GM12874 (cell line): ENCODE measurements at regions not wholly inside any gene's neighbourhood (a gene's known extent, or its start where the extent isn't known, plus 50 kb on each side); places are given as distances from the start of the nearest gene placed in this dataset.

Experiments
- TF ChIP-seq, protein P1 (sequence below): IDR thresholded peaks from 2 replicates; pipeline ENCODE4 v1.5.1; 2011; ENCODE audit warnings: low read depth, mild to moderate bottlenecking, control low read depth, low read length, moderate library complexity; ENCODE audit not compliant: insufficient read depth

DNA sequence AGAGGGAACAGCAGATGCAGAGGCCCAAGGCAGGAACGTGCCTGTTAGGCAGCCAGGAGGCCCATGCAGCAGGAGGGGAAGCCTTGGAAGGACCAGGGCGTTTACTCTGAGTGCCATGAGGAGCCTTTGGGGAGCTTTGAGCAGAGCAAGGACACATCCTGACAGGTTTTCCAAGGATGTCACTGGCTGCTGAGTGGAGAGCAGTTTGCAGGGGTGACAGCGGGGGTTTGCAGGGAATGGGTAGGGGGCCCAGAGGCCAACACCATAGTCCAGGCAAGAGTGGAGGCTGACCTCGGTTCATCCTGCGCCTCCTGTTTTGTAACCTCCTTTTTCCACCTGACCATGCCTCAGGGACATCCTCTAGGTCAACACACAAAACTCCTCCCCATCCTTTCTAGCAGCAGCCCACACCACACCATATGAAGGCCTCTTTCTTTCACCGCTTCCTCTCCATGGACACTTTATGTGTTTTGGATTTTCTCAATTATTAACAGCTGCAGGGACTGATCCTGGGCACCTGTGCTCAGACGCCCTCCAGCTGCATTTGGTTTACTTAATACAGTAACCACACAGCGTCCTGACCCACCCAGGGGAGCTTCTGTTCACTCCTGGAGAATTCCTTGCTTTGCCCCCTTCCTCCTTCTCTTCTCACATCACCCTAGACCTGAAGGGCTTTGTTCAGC is 528.5 kb downstream of the MATN1 start:
- TF ChIP-seq, protein P1, sequence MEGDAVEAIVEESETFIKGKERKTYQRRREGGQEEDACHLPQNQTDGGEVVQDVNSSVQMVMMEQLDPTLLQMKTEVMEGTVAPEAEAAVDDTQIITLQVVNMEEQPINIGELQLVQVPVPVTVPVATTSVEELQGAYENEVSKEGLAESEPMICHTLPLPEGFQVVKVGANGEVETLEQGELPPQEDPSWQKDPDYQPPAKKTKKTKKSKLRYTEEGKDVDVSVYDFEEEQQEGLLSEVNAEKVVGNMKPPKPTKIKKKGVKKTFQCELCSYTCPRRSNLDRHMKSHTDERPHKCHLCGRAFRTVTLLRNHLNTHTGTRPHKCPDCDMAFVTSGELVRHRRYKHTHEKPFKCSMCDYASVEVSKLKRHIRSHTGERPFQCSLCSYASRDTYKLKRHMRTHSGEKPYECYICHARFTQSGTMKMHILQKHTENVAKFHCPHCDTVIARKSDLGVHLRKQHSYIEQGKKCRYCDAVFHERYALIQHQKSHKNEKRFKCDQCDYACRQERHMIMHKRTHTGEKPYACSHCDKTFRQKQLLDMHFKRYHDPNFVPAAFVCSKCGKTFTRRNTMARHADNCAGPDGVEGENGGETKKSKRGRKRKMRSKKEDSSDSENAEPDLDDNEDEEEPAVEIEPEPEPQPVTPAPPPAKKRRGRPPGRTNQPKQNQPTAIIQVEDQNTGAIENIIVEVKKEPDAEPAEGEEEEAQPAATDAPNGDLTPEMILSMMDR = no peak

DNA sequence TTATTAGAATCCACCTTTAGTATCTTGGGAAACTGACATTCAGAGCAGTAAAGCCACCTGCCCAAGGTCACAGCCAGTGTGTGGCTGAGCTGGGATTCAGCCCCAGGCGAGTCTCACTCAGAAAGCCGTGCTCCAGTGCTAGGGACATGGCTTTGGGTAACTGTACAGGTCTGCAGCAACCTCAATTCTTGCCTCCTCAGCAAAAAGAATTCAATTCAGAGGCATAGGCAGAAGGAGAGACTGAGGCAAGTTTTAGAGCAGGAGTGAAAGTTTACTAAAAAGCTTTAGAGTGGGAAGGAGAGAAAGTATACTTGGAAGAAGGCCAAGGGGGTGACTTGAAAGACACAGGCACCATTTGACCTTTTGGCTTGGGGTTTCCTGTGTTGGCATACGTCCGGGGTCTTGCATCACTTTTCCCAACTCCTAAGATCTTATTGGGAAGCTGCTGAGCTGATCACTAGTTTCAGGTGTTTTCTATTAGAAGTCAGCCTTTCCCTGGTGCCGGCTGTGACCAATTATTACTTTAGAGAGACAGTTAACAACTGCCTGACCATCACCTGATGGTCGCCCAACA is 529.3 kb downstream of the MATN1 start:
- TF ChIP-seq, protein P1 = no peak

DNA sequence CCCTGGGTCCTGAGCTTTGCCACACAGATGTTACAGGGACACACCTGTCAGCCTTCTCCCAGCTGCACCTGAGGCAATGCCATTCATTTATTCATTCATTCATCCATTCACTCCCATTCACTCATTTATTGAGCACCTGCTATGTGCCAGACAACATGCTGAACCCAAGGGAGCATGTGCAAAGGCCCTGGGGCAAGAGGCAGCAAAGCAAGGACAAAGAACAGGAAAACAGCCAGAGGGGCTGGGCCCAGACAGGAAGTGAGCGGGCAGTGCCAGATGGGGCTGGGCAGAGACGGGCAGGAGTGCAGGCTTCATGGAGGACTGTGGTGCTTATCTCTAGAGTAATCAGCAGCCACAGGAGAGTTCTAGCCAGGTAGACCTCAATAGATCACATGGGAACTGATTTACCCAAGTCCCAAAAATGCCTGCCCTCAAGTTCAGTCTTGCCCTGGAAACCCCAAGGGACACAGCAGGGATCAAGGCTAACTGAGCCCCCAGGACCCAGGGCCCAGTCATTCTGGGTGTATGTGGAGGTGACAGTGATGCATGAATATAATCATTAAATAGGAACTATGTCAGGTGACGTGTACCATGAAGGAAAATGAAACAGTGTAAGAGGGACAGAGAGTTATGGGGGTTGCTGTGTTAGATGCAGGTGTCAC is 530.3 kb downstream of the MATN1 start:
- TF ChIP-seq, protein P1 = no peak

DNA sequence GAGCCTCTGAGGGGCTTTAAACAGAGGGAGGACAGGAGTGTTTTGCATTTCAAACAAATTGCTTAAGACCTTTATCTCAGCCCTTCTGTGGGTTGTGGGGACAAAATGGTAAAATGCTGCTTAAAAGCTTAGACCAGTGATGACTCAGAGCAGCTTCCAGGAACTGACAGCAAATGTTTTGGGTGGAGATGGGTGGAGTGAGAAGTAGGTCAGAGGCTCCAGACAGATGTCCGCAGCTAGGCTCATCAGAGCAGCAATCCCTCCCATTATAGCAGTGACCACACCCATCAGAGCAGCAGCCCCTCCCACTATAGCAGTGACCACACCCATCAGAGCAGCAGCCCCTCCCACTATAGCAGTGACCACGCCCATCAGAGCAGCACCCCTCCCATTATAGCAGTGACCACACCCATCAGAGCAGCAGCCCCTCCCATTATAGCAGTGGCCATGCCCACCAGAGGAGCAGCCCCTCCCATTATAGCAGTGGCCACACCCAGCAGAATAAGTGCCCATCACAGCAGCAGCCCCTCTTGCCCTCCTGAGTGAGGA is 532.2 kb downstream of the MATN1 start:
- TF ChIP-seq, protein P1 = no peak

DNA sequence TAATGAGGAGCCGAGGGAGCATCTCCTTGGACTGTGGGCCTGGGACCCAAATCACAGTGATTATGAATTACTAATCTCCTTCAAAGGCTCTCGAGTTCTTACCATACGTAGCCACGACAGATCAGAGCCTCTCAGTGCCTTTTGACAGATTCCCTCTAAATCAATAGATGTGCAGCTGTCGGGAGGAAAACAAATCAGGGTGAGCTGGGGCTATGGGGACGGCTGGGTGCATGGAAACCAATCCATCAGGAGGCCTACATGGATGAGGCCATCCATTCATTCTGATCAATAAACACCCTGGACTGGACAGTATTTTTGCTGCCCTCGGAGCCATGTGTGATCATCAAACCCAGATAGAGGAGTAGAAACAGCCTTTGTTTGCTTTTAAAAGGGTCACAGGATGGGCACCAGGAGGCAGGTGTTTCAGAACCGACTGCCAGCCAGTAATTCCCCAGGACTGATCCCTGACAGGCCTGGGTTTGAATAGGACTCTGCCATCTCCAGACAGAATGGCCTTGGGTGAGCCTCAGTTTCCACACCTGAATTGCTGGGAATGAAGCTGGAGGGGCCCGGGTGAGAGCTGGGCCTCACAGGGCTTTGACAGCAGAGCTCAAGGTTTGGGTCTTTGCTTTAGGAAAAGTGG is 532.8 kb downstream of the MATN1 start:
- TF ChIP-seq, protein P1 = no peak

DNA sequence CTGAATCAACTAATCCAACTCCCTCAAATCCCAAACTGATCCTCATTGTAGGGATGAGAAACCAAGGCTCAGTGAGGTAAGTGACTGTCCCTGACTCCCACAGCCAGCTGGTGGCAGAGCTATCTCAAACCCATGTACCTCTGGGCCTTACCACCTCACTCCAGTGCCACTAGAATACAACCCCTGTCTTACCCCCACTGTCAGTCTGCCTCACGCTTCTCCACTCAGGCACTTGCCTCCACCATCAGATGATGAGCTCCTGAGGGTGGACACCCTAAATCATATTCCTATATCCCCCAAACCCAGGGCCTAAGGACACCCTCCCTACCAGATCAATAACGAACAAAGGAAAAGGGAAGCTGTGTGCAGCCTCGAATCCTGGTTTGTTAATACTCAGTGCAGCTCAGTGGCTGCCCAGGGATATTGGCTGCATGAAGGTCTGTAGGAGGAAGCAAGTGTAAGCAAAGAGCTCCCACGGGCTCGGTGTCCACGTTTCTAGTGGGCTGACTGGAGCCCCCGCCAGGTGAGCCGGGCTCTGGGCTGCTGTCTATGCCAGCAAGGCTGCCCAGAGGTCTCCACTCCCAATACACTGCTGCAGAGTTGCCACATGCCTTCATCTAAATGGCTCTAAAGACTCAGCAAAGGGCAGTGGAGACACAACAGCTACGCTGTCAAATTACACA is 533.4 kb downstream of the MATN1 start:
- TF ChIP-seq, protein P1 = no peak
